GM12892 (cell line): ENCODE measurements at regions not wholly inside any gene's neighbourhood (a gene's known extent, or its start where the extent isn't known, plus 50 kb on each side); places are given as distances from the start of the nearest gene placed in this dataset.
"Not testable (repeated sequence)": the region's sequence is repeated elsewhere in the genome, so short reads cannot be mapped to it uniquely, and the experiment has no call there.

Experiments used
- DNase-seq: peaks from one replicate; pipeline ENCODE4 v3.0.0; 2011; ENCODE audit not compliant: insufficient read length
- FAIRE-seq: peaks from 2 replicates; lab custom pipeline; 2011; peaks lifted over from hg19 to GRCh38; lab: Jason Lieb, UNC
- POLR2A ChIP-seq: IDR thresholded peaks from 2 replicates; pipeline ENCODE4 v1.6.1; 2011; ENCODE audit warnings: low read depth, low read length, control low read depth
- POLR2AphosphoS5 ChIP-seq: IDR thresholded peaks from 2 replicates; pipeline ENCODE4 v1.6.1; 2011; ENCODE audit warnings: low read depth, low read length, control low read depth
- TAF1 ChIP-seq: IDR thresholded peaks from 2 replicates; pipeline ENCODE4 v1.6.1; 2011; ENCODE audit warnings: low read depth, mild to moderate bottlenecking, control low read depth, low read length, borderline replicate concordance

DNA sequence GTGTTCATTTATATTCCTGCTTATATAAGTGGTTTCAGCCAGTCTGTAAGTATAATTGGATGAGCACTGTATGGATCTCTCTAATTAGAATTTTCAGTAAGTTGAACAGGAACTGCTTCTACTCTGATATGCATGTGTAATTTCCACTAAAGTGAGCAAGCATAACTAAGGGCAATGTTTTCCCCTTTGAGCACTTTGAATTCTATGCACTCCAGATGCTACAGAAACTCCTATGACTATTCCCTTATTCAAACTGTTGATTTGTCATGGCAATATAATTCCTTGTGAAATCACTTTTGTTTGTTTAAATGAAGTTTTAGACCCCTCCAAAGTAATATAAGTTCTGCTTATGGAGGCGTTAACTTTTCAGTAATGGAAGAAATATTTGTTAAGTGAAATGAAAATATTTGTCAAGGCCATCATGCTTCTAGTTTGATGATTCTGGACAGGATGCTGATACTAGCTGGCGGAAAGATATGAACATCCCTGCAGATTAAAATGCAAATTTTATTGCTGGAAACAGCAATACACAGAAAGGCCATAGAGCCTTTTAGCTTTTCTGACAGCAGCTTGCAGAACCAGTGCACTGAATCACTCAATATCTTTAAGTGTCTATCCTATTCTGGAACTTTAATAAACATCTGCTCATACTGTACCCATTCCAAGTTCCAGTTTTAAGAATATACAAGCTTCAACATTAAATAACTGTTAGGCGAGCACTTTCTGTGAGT, 1460.8 kb downstream of the RAPGEF2 start:
- FAIRE-seq (no peak), DNase-seq (no peak)
- TF ChIP-seq POLR2AphosphoS5 (no peak), TAF1 (no peak), POLR2A (no peak)

DNA sequence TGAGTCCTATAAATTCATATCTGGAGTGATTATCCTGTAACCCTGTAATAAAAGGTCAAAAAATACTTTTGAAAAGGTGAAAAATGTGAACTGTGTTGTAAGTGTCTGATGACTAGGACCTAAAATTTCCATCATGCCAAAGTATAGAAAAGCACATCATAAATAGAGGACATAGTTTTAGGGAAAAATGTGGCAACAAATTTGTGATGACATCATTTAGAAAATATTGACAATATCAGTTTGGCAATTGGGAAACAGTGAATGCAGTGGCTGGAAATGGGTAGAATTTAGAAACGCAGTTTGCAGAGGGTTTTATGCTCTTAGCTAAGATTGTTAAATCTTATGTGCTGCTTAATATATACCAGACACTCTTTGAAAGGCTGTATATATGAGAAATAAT, 1464.8 kb downstream of the RAPGEF2 start:
- TF ChIP-seq POLR2AphosphoS5 (no peak), POLR2A (no peak), TAF1 (no peak)
- no peak for FAIRE-seq
- no peak for DNase-seq

DNA sequence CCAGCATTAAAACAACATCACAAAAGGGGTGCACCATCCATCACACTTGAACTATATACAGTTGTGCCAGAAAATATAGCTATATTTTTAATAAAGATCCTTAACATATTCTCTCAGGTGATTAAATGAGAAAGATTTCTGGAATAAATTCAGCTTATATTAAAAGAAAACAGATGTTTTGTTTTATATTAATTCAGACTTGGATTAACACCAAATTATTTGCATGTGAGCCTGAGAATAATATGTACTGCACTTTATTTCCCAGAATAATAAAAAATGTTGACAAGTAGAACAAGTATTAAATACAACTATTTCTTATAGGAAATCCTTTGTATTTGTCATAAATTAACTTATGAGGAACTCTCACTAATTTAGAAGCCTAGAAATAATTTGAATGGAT, 1467.4 kb downstream of the RAPGEF2 start:
- TF ChIP-seq POLR2AphosphoS5 (no peak), POLR2A (no peak), TAF1 (no peak)
- no peak for DNase-seq
- no peak for FAIRE-seq

DNA sequence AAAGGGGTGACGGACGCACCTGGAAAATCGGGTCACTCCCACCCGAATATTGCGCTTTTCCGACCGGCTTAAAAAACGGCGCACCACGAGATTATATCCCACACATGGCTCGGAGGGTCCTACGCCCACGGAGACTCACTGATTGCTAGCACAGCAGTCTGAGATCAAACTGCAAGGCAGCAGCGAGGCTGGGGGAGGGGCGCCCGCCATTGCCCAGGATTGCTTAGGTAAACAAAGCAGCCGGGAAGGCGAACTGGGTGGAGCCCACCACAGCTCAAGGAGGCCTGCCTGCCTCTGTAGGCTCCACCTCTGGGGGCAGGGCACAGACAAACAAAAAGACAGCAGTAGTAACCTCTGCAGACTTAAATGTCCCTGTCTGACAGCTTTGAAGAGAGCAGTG, 1471.4 kb downstream of the RAPGEF2 start:
- FAIRE-seq, DNase-seq: not testable (repeated sequence)

DNA sequence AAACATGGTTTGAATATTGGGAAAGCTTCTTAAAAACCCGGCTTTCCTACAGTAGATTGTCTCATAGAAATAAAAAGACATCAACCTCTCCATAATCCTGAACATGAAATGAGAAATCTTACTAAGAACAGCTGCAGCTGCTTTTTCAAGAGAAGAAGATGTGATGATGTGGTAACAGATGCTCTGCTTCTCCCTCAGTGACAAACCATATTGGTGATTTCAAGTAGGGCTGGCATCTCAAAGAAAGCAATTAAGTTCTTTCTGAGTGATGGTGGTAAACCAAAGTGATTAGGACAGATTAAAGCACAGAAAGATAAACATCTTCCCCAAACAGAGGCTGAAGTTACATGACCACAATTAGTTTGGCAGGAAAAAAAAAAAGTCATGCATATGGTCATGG, 1477.7 kb downstream of the RAPGEF2 start:
- no peak for FAIRE-seq
- no peak for DNase-seq
- TF ChIP-seq POLR2AphosphoS5: no peak
- TF ChIP-seq TAF1: no peak
- no peak for TF ChIP-seq POLR2A

DNA sequence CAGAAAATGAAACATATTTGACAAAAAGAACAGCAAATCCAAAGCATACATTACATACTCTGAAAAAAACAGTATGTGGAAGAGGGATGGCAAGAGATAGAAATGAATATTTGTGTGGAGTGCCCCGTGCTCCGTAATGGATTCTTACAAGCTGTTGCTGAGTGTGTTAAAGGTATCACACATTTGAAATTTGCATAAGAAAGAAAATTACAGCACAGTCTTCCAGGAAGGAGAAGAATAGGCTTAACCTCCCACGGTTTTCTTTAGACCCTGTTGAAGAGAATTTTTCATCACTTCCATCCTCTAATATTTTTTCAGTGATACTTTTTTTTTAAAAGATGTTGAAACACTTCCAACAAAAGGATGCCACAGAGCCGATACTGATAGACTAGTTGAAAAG, 1489.4 kb downstream of the RAPGEF2 start:
- no peak for DNase-seq
- no peak for FAIRE-seq
- TF ChIP-seq POLR2A (no peak), POLR2AphosphoS5 (no peak), TAF1 (no peak)

DNA sequence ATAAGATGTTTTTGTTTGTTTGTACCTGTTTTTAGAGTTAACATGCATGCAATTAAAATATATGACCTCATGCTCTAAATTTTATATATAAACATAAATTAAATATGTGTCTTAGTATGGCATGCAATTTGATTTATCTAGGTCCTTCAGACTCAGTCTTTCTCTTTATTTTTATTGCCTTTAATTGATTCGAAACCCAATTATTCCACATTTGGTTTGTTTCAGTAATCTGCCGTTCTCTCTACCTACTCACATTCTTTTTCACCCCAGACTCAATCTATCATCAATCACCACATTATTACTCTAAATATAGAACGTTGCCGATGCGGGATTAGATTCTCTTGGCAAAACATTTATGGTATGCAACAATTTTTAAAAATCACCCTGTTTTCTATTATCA, 1492.8 kb downstream of the RAPGEF2 start:
- TF ChIP-seq POLR2A (no peak), POLR2AphosphoS5 (no peak), TAF1 (no peak)
- no peak for FAIRE-seq
- no peak for DNase-seq

DNA sequence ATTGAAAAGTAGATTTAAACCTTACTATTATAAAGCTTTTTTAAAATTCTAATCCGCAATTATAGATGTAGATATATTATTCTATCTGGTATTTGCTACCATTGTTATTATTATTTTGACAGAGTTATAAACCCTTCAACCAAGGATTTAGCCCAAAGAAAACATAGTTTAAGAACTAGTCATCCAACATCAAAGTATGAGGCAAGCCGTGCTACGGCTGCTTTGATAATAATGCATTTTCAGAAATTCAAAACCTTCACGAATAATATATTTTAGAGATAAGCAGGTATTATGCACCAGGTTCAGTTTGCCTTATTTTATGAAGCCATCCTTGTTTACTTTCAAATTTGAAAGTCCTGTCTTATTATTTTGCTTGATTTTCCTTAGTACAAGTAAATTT, 1501.7 kb downstream of the RAPGEF2 start:
- no peak for TF ChIP-seq TAF1
- TF ChIP-seq POLR2A: no peak
- TF ChIP-seq POLR2AphosphoS5: no peak
- FAIRE-seq: no peak
- DNase-seq: no peak

DNA sequence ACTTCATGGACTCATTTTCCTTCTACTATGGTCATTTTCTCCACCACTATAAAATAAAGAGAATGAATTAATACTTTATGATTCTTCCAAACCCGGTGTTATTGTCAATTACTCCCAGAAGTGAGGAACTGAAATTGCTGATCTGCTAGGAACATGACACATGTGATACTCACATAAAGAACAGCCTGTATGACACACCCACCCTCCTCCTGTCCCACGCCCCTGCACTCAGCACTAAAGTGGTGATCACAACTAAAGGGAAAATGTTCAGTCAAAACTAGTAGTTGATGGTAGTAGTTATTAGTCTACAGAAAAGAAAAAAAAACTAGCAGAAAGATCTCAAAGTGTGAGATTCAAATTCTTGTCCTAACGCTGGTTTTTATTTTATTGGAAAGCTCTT, 1508.3 kb downstream of the RAPGEF2 start:
- TF ChIP-seq TAF1: no peak
- no peak for TF ChIP-seq POLR2A
- TF ChIP-seq POLR2AphosphoS5: no peak
- FAIRE-seq (no peak), DNase-seq (no peak)

DNA sequence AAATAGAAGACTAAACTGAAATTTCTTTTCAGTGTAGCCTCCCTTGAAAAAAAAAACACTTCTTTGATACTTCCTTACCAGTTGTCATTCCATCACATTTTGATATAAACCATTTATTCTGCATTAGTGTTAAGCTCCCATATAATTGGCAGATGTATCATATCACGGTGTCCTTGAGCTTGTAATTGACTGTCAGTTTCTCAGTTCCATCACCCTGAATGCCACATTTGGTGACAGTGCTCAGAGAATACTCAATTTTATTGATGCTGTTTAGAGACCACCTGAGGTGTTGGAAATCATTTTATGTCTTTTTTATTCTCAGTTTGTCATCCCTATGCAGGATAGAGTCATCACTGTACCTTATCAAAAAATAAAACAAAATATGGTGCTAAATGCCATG, 1528.2 kb downstream of the RAPGEF2 start:
- DNase-seq (no peak), FAIRE-seq (no peak)
- no peak for TF ChIP-seq POLR2AphosphoS5
- TF ChIP-seq TAF1: no peak
- no peak for TF ChIP-seq POLR2A

DNA sequence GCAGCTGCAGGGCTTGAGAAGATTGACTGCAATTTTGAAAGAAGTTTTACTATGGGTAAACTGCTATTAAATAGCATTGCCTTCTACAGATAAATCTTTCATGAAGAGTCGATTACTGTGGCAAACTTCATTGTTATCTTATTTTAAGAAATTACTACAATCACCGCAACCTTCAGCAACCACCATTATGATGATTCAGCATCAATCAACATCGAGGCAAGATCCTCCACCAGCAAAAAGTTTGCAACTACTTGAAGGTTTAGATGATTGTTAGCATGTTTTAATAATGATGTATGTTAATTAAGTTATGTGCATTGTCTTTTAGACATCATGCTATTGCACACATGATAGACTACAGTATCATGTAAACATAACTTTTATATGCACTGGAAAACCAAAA, 1511.0 kb downstream of the FSTL5 start:
- no peak for TF ChIP-seq POLR2AphosphoS5
- DNase-seq (no peak), FAIRE-seq (no peak)

DNA sequence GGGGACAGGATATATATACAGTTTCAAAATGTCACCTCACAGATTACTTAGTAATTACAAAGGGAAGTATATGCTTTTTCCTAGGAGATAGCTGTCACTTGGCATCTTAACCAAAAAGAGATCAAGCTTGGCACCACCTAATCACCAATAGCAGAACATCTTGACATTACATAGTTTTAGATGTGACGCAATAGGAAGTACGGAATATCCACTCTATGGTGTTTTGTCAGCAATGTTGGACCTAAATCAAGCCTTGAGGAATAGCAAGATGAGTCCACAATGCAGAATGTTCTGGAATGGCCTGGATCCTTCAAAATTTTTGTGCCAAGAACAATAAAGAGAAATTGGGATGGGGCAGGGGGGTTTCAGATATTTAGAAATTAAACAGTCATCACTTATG, 1488.2 kb downstream of the FSTL5 start:
- no peak for TF ChIP-seq POLR2A
- no peak for TF ChIP-seq POLR2AphosphoS5
- no peak for TF ChIP-seq TAF1
- FAIRE-seq (no peak), DNase-seq (no peak)

DNA sequence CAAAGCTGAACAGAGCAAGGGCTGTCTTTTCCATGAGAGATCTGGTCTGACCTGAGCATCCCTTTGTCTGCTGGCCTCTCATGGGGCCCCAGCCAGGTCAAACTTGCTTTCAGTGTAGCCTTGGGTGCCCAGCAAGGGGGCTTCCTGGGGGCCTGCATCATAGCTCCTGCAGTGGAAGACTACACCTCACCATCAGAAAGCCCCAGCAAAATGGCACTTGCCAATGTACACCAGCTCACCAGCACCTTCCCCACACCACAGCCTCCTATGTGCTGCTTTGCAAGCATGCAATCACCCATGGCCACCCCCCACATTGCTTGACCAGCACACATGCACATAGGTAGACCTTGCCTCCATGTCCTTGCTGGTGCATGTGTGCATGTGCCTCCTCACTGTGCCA, 1478.1 kb downstream of the FSTL5 start:
- TF ChIP-seq TAF1: no peak
- no peak for TF ChIP-seq POLR2A
- no peak for TF ChIP-seq POLR2AphosphoS5
- no peak for DNase-seq
- no peak for FAIRE-seq
